GM23248 (cell line): ENCODE measurements at regions not wholly inside any gene's neighbourhood (a gene's known extent, or its start where the extent isn't known, plus 50 kb on each side); places are given as distances from the start of the nearest gene placed in this dataset.

Experiments
- EZH2 ChIP-seq: fragments of 200-600 bp; sonication (generic); IDR thresholded peaks from 2 replicates; pipeline ENCODE4 v1.6.1; 2018; ENCODE audit warnings: antibody characterized with exemption, mild to moderate bottlenecking; ENCODE audit not compliant: insufficient read depth, poor library complexity, severe bottlenecking
- EZH2phosphoT487 ChIP-seq: fragments of 200-600 bp; sonication (generic); IDR thresholded peaks from 2 replicates; pipeline ENCODE4 v1.6.1; 2018; ENCODE audit warnings: antibody characterized with exemption, moderate library complexity, mild to moderate bottlenecking, low read depth; ENCODE audit not compliant: insufficient read depth

GRCh38 chr11:122210367-122210997, 94.5 kb upstream of the BLID start:
- TF ChIP-seq EZH2: no peak
- no peak for TF ChIP-seq EZH2phosphoT487
